Gastroesophageal sphincter (tissue), 4 donors: ENCODE measurements at regions not wholly inside any gene's neighbourhood (a gene's known extent, or its start where the extent isn't known, plus 50 kb on each side); places are given as distances from the start of the nearest gene placed in this dataset.

Experiments used
- ATAC-seq: fragments of 150-250 bp; one replicate; pipeline ENCODE4 v1.9.1; 2016; ENCODE audit warnings: mild to moderate bottlenecking, moderate library complexity
- H3K27ac ChIP-seq, 4 donors: fragments of 200-600 bp; sonication (generic) in 3 of 4; 1 replicate in 3 of 4; 2 replicates in 1 of 4; pipeline ENCODE4 v1.5.1; 2016 to 2019
- H3K27me3 ChIP-seq: fragments of 200-600 bp; sonication (generic); one replicate; pipeline ENCODE4 v1.5.1; 2019
- H3K36me3 ChIP-seq, 2 donors: fragments of 200-600 bp; sonication (generic); one replicate each; pipeline ENCODE4 v1.5.1; 2019; ENCODE audit warnings: control low read depth in 1 of 2
- H3K4me1 ChIP-seq, 3 donors: fragments of 200-600 bp; sonication (generic); 1 replicate in 2 of 3; 2 replicates in 1 of 3; pipeline ENCODE4 v1.5.1; 2016 to 2019; ENCODE audit warnings: control low read depth in 2 of 3
- H3K4me3 ChIP-seq, 2 donors: fragments of 200-600 bp; sonication (generic); one replicate each; pipeline ENCODE4 v1.5.1; 2019; ENCODE audit warnings: mild to moderate bottlenecking in 1 of 2, moderate library complexity in 1 of 2
- H3K9me3 ChIP-seq, 3 donors: fragments of 200-600 bp; sonication (generic); one replicate each; pipeline ENCODE4 v1.5.1; 2017 to 2019; ENCODE audit warnings: control low read depth in 2 of 3
- CTCF ChIP-seq, 4 experiments: fragments of 200-600 bp in 2 of 4; fragments of 450-650 bp in 2 of 4; sonication (generic) in 1 of 4; IDR thresholded peaks; one replicate each; pipeline ENCODE4 v1.5.1; 2017 to 2019; ENCODE audit warnings: antibody characterized with exemption in 4 of 4, mild to moderate bottlenecking in 2 of 4, moderate library complexity in 2 of 4
- EP300 ChIP-seq: sonication (generic); formaldehyde crosslinking; IDR thresholded peaks from one replicate; pipeline ENCODE4 v1.6.1; 2017; ENCODE audit warnings: antibody characterized with exemption, mild to moderate bottlenecking
- POLR2A ChIP-seq, 2 donors: fragments of 450-650 bp; IDR thresholded peaks; one replicate each; pipeline ENCODE4 v1.6.1; 2017; ENCODE audit warnings: antibody characterized with exemption in 2 of 2, mild to moderate bottlenecking in 2 of 2, moderate library complexity in 1 of 2
- POLR2AphosphoS5 ChIP-seq: sonication (generic); formaldehyde crosslinking; IDR thresholded peaks from one replicate; pipeline ENCODE4 v1.6.1; 2017; ENCODE audit warnings: antibody characterized with exemption
- WGBS, 2 donors: methylation state at CpG; one replicate each; pipeline ENCODE4 v1.1.5; 2018; ENCODE audit warnings: low coverage in 1 of 2; 5-methylcytosine and 5-hydroxymethylcytosine counted together

GRCh38 chrX:3450881-3451570, 104.6 kb upstream of the MXRA5 start:
- Histone ChIP-seq H3K4me1 (no peaks in the 10 kb centered on the region), H3K27ac (no peak overlapping the region), H3K27me3 (no peaks in the 10 kb centered on the region), H3K4me3 (no peak overlapping the region), H3K36me3 (no peaks in the 10 kb centered on the region), H3K9me3 (no peaks in the 10 kb centered on the region)
- 19 to 41% methylated on average over 2 to 3 of the region's 3 CpGs for WGBS, 2 donors
- no peak for ATAC-seq
- TF ChIP-seq CTCF (IDR thresholded peaks at IDR 0.05) (no peak), EP300 (no peak), POLR2A (IDR thresholded peaks at IDR 0.05) (no peak), POLR2AphosphoS5 (no peak)

GRCh38 chrX:3449287-3449686, 102.8 kb upstream of the MXRA5 start:
- Histone ChIP-seq H3K9me3 (no peaks in the 10 kb centered on the region), H3K4me1 (no peaks in the 10 kb centered on the region), H3K36me3 (no peaks in the 10 kb centered on the region), H3K27ac (no peak overlapping the region), H3K4me3 (no peak overlapping the region), H3K27me3 (no peaks in the 10 kb centered on the region)
- TF ChIP-seq POLR2AphosphoS5 (no peak), POLR2A (IDR thresholded peaks at IDR 0.05) (no peak), CTCF (IDR thresholded peaks at IDR 0.05) (no peak), EP300 (no peak)
- WGBS, 2 donors: 38 to 81% methylated on average over 3 to 4 of the region's 4 CpGs
- peak; percentile 60 for ATAC-seq

- Histone ChIP-seq H3K27me3 (no peaks in the 10 kb centered on the region), H3K4me1 (no peaks in the 10 kb centered on the region), H3K4me3 (no peak overlapping the region), H3K9me3 (no peaks in the 10 kb centered on the region), H3K36me3 (no peaks in the 10 kb centered on the region), H3K27ac (no peak overlapping the region)
- 58% methylated on average over 4 of the region's 4 CpGs; no CpG with 5 or more reads in 1 of the 2 donors for WGBS, 2 donors
- TF ChIP-seq EP300 (no peak), POLR2AphosphoS5 (no peak), POLR2A (IDR thresholded peaks at IDR 0.05) (no peak), CTCF (IDR thresholded peaks at IDR 0.05) (no peak)
- ATAC-seq: no peak
Observed at GRCh38 chrX:3448563-3448962, 102.1 kb upstream of the MXRA5 start.

- Histone ChIP-seq H3K27ac (no peak overlapping the region), H3K4me3 (no peak overlapping the region), H3K27me3 (no peaks in the 10 kb centered on the region), H3K36me3 (no peaks in the 10 kb centered on the region), H3K9me3 (no peaks in the 10 kb centered on the region), H3K4me1 (no peaks in the 10 kb centered on the region)
- 62 to 86% methylated on average over 3 to 4 of the region's 4 CpGs for WGBS, 2 donors
- no peak for ATAC-seq
- TF ChIP-seq EP300 (no peak), CTCF (IDR thresholded peaks at IDR 0.05) (no peak), POLR2AphosphoS5 (no peak)
Observed at GRCh38 chrX:3445806-3446490, 99.5 kb upstream of the MXRA5 start.

- no peak for ATAC-seq
- WGBS, 2 donors: no CpG with 5 or more reads among the region's 4 CpGs
- H3K27ac ChIP-seq: no peak overlapping the region
Observed at GRCh38 chrX:3443184-3443583, 96.7 kb upstream of the MXRA5 start.

More at GRCh38 chrX:3443184-3443583, 96.7 kb upstream of the MXRA5 start:
- Histone ChIP-seq H3K9me3 (no peaks in the 10 kb centered on the region), H3K36me3 (no peaks in the 10 kb centered on the region), H3K4me1 (no peaks in the 10 kb centered on the region), H3K4me3 (no peak overlapping the region), H3K27me3 (no peaks in the 10 kb centered on the region)
- TF ChIP-seq CTCF (IDR thresholded peaks at IDR 0.05) (no peak), POLR2AphosphoS5 (no peak), EP300 (no peak), POLR2A (IDR thresholded peaks at IDR 0.05) (no peak)
